H1 (cell line): ENCODE measurements at regions not wholly inside any gene's neighbourhood (a gene's known extent, or its start where the extent isn't known, plus 50 kb on each side); places are given as distances from the start of the nearest gene placed in this dataset.
A peak's percentile ranks its signal among the peaks of the same experiment; 100 is the strongest.

Source experiments
- ATF3 ChIP-seq: IDR thresholded peaks from 2 replicates; pipeline ENCODE4 v1.6.1; 2011; ENCODE audit warnings: low read depth, mild to moderate bottlenecking, low read length; ENCODE audit not compliant: insufficient read depth
- CHD7 ChIP-seq: fragments of 300-600 bp; sonication (generic); IDR thresholded peaks from 2 replicates; pipeline ENCODE4 v1.7.1; 2012; ENCODE audit warnings: low read length, moderate library complexity, mild to moderate bottlenecking, inconsistent platforms; ENCODE audit not compliant: insufficient replicate concordance
- CTCF ChIP-seq, 3 experiments: IDR thresholded peaks; 1 replicate in 2 of 3; 2 replicates in 1 of 3; pipeline versions ENCODE4 v1.5.1 to v1.6.1; 2011; ENCODE audit warnings: low read length in 3 of 3, mild to moderate bottlenecking in 3 of 3, inconsistent platforms in 2 of 3, low read depth in 1 of 3, moderate library complexity in 1 of 3; ENCODE audit not compliant: insufficient read depth in 1 of 3; ENCODE audit errors: control extremely low read depth in 1 of 3
- RAD21 ChIP-seq, 2 experiments: IDR thresholded peaks in 1 of 2; conservative IDR thresholded peaks in 1 of 2; 2 replicates each; pipeline ENCODE4 v1.6.1; 2011; ENCODE audit warnings: low read depth in 2 of 2, low read length in 2 of 2, improper control_type of control experiment in 1 of 2, inconsistent platforms in 1 of 2, mild to moderate bottlenecking in 1 of 2, moderate library complexity in 1 of 2
- RFX5 ChIP-seq: IDR thresholded peaks from 2 replicates; pipeline ENCODE4 v1.6.1; 2011; ENCODE audit warnings: low read depth, low read length, improper control_type of control experiment, borderline replicate concordance
- SP4 ChIP-seq: IDR thresholded peaks from 2 replicates; pipeline ENCODE4 v1.6.1; 2012; ENCODE audit warnings: low read length, inconsistent platforms
- TAF7 ChIP-seq: optimal IDR thresholded peaks from 2 replicates; pipeline ENCODE3; 2011; ENCODE audit warnings: low read depth, mild to moderate bottlenecking, inconsistent platforms, low read length, moderate library complexity, borderline replicate concordance

GRCh38 chr4:29131304-29131703 is 1588.9 kb upstream of the PCDH7 start (continued):
- no peak for TF ChIP-seq CHD7
- no peak for TF ChIP-seq ATF3
- TF ChIP-seq CTCF (IDR thresholded peaks at IDR 0.05; ENCODE audit: control extremely low read depth in 1 of 3, insufficient read depth in 1 of 3, low read depth in 1 of 3, low read length in 3 of 3) = peak in 1 of 3 experiments; percentile 28; a peak in 1 of 4 replicates
- TF ChIP-seq RAD21 (IDR thresholded peaks at IDR 0.05 in 1 of 2, conservative IDR thresholded peaks at IDR 0.05 in 1 of 2; ENCODE audit: low read depth in 2 of 2, low read length in 2 of 2) = peak; percentile 48 to 54; a peak in 3 of 4 replicates
- no peak for TF ChIP-seq TAF7
- no peak for TF ChIP-seq RFX5
- TF ChIP-seq SP4 = no peak
